Activated CD4-positive, alpha-beta T cell treated with anti-CD3 and anti-CD28 coated beads, Interleukin-2, amount 50 U/mL, for 48 hours (primary cell): ENCODE measurements at regions not wholly inside any gene's neighbourhood (a gene's known extent, or its start where the extent isn't known, plus 50 kb on each side); places are given as distances from the start of the nearest gene placed in this dataset.

ENCODE experiments used
- DNase-seq, 2 experiments: peaks; one replicate each; pipeline ENCODE4 v3.0.0-alpha.2; 2020

- no peak for DNase-seq
Observed at GRCh38 chr18:21997207-21998143, 171.9 kb upstream of the GATA6 start.

GRCh38 chr18:21998486-21998885, 170.9 kb upstream of the GATA6 start:
- DNase-seq = no peak

- no peak for DNase-seq
Observed at GRCh38 chr18:22001912-22002487, 167.4 kb upstream of the GATA6 start.

- DNase-seq = no peak
Observed at GRCh38 chr18:22005191-22005841, 164.1 kb upstream of the GATA6 start.

- no peak for DNase-seq
Observed at GRCh38 chr18:22006458-22006857, 162.9 kb upstream of the GATA6 start.

GRCh38 chr18:22009242-22009641, 160.1 kb upstream of the GATA6 start:
- DNase-seq = no peak

- no peak for DNase-seq
Observed at GRCh38 chr18:22013993-22014392, 155.4 kb upstream of the GATA6 start.

GRCh38 chr18:22015156-22015555, 154.2 kb upstream of the GATA6 start:
- no peak for DNase-seq

- DNase-seq = no peak
Observed at GRCh38 chr18:22018366-22018765, 151.0 kb upstream of the GATA6 start.

GRCh38 chr18:22019193-22019592, 150.2 kb upstream of the GATA6 start:
- no peak for DNase-seq

GRCh38 chr18:22020127-22020866, 149.1 kb upstream of the GATA6 start:
- DNase-seq = no peak

GRCh38 chr18:22020867-22021370, 148.5 kb upstream of the GATA6 start:
- no peak for DNase-seq

GRCh38 chr18:22021701-22022100, 147.7 kb upstream of the GATA6 start:
- DNase-seq = no peak

- no peak for DNase-seq
Observed at GRCh38 chr18:22024924-22025323, 144.5 kb upstream of the GATA6 start.

GRCh38 chr18:22026362-22026761, 143.0 kb upstream of the GATA6 start:
- DNase-seq = no peak

- DNase-seq = no peak
Observed at GRCh38 chr18:22026889-22027288, 142.5 kb upstream of the GATA6 start.

- no peak for DNase-seq
Observed at GRCh38 chr18:22031611-22032010, 137.8 kb upstream of the GATA6 start.

- no peak for DNase-seq
Observed at GRCh38 chr18:22032392-22032961, 136.9 kb upstream of the GATA6 start.

- DNase-seq = no peak
Observed at GRCh38 chr18:22033085-22033484, 136.3 kb upstream of the GATA6 start.

- no peak for DNase-seq
Observed at GRCh38 chr18:22034276-22034675, 135.1 kb upstream of the GATA6 start.

- DNase-seq = no peak
Observed at GRCh38 chr18:22040533-22040932, 128.9 kb upstream of the GATA6 start.

- no peak for DNase-seq
Observed at GRCh38 chr18:22043837-22044236, 125.6 kb upstream of the GATA6 start.
